ENCODE measurements at regions not wholly inside any gene's neighbourhood (a gene's known extent, or its start where the extent isn't known, plus 50 kb on each side); places are given as distances from the start of the nearest gene placed in this dataset.

- H3K4me3 ChIP-seq (ENCODE audit: low read depth in 1 of 3, low read length in 3 of 3): no peak overlapping the region
- no peak overlapping the region for H3K27ac ChIP-seq (ENCODE audit: low read depth in 1 of 2, low read length in 2 of 2)
- 61% methylated on average over 3 of the region's 3 CpGs for WGBS
- no peaks in the 10 kb centered on the region for H3K9me3 ChIP-seq (ENCODE audit: control insufficient read depth in 4 of 4, low read length in 3 of 4)
- TF ChIP-seq GABPA (IDR thresholded peaks at IDR 0.05 in 1 of 2, conservative IDR thresholded peaks at IDR 0.05 in 1 of 2): no peak
- no peak for TF ChIP-seq TAF1 (conservative IDR thresholded peaks at IDR 0.05)
- no peak for TF ChIP-seq EGR1 (IDR thresholded peaks at IDR 0.05; ENCODE audit: low read depth in 2 of 2)
- TF ChIP-seq JUND (IDR thresholded peaks at IDR 0.05): no peak
- TF ChIP-seq CTCF (IDR thresholded peaks at IDR 0.05; ENCODE audit: low read depth, low read length, missing input control): no peak
- TF ChIP-seq FOXA1 (IDR thresholded peaks at IDR 0.05): no peak
- no peak for TF ChIP-seq ATF3 (IDR thresholded peaks at IDR 0.05)
- TF ChIP-seq FOXA2 (IDR thresholded peaks at IDR 0.05): no peak
- H3K9ac ChIP-seq (ENCODE audit: low read depth in 1 of 2, low read length in 2 of 2): no peak overlapping the region
- peaks cover 0 to 2% (median 0%) of the 10 kb centered on the region in 4 donors for H3K27me3 ChIP-seq (ENCODE audit: control insufficient read depth in 4 of 4, insufficient read depth in 4 of 4, low read length in 3 of 4)
- H3K36me3 ChIP-seq (ENCODE audit: control insufficient read depth in 4 of 4, insufficient read depth in 3 of 4, low read depth in 1 of 4, low read length in 3 of 4): no peaks in the 10 kb centered on the region
- H3K4me1 ChIP-seq (ENCODE audit: control insufficient read depth in 4 of 4, insufficient read depth in 4 of 4, low read length in 3 of 4): no peaks in the 10 kb centered on the region
- no peak for DNase-seq (ENCODE audit: low spot score)
These were observed 347.0 kb upstream of the HSF2 start for GRCh38 chr6:122052346-122052900.

GRCh38 chr6:122059918-122060317 is 339.5 kb upstream of the HSF2 start:
- no peak for TF ChIP-seq HNF4A (conservative IDR thresholded peaks at IDR 0.05)
- TF ChIP-seq EGR1 (IDR thresholded peaks at IDR 0.05; ENCODE audit: low read depth in 2 of 2): no peak
- no peak for TF ChIP-seq JUND (IDR thresholded peaks at IDR 0.05)
- no peak for TF ChIP-seq FOXA1 (IDR thresholded peaks at IDR 0.05)
- no peak for TF ChIP-seq NR2F2 (IDR thresholded peaks at IDR 0.05)
- TF ChIP-seq HNF4G (IDR thresholded peaks at IDR 0.05): no peak
- no peak for TF ChIP-seq CTCF (IDR thresholded peaks at IDR 0.05; ENCODE audit: low read depth, low read length, missing input control)
- TF ChIP-seq FOXA2 (IDR thresholded peaks at IDR 0.05): no peak
- TF ChIP-seq REST (IDR thresholded peaks at IDR 0.05): no peak
- TF ChIP-seq SP1 (IDR thresholded peaks at IDR 0.05): no peak
- TF ChIP-seq GABPA (IDR thresholded peaks at IDR 0.05 in 1 of 2, conservative IDR thresholded peaks at IDR 0.05 in 1 of 2): no peak
- no peak for TF ChIP-seq YY1 (IDR thresholded peaks at IDR 0.05)
- no peak for TF ChIP-seq TAF1 (conservative IDR thresholded peaks at IDR 0.05)
- TF ChIP-seq MAX (IDR thresholded peaks at IDR 0.05): no peak
- Histone ChIP-seq H3K36me3 (ENCODE audit: control insufficient read depth in 4 of 4, insufficient read depth in 3 of 4, low read depth in 1 of 4, low read length in 3 of 4) (no peaks in the 10 kb centered on the region), H3K27ac (ENCODE audit: low read depth in 1 of 2, low read length in 2 of 2) (no peak overlapping the region), H3K27me3 (ENCODE audit: control insufficient read depth in 4 of 4, insufficient read depth in 4 of 4, low read length in 3 of 4) (no peaks in the 10 kb centered on the region), H3K9ac (ENCODE audit: low read depth in 1 of 2, low read length in 2 of 2) (no peak overlapping the region), H3K4me1 (ENCODE audit: control insufficient read depth in 4 of 4, insufficient read depth in 4 of 4, low read length in 3 of 4) (no peaks in the 10 kb centered on the region), H3K9me3 (ENCODE audit: control insufficient read depth in 4 of 4, low read length in 3 of 4) (no peaks in the 10 kb centered on the region), H3K4me3 (ENCODE audit: low read depth in 1 of 3, low read length in 3 of 3) (no peak overlapping the region)
- DNase-seq (ENCODE audit: low spot score): no peak
- 65% methylated on average over 4 of the region's 4 CpGs for WGBS

All from liver (tissue), 8 donors.